ENCODE measurements at regions not wholly inside any gene's neighbourhood (a gene's known extent, or its start where the extent isn't known, plus 50 kb on each side); places are given as distances from the start of the nearest gene placed in this dataset.
"Not testable (repeated sequence)": the region's sequence is repeated elsewhere in the genome, so short reads cannot be mapped to it uniquely, and the experiment has no call there.

DNA sequence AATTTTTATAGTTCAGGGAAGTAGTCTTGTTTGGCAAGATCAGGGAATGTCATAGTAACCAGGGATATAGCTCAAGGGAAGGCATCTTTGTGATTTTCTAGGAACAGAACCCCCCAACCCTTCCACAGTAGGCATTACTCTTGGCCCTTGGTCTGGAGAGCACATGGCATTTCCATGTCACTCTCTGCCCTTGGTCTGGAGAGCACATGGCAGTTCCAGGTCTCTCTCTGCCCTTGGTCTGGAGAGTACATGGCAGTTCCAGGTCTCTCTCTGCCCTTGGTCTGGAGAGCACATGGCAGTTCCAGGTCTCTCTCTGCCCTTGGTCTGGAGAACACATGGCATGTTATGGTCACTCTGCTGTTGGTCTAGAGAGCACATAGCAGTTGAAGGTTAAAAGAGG is 297.2 kb upstream of the STEAP1 start:
- H3K4me1 ChIP-seq (ENCODE audit: control extremely low read depth in 1 of 4, control insufficient read depth in 4 of 4, insufficient read depth in 4 of 4, low read length in 3 of 4); H3K36me3 ChIP-seq (ENCODE audit: control insufficient read depth in 4 of 4, insufficient read depth in 4 of 4, low read length in 3 of 4); POLR2A ChIA-PET; DNase-seq; CTCF ChIA-PET; H3K9me3 ChIP-seq (ENCODE audit: control extremely low read depth in 1 of 5, control insufficient read depth in 4 of 5, insufficient read depth in 2 of 5, low read depth in 1 of 5, low read length in 4 of 5); H3K27me3 ChIP-seq (replicated peaks in 2 of 5; ENCODE audit: control insufficient read depth in 4 of 5, insufficient read depth in 5 of 5, low read length in 4 of 5); H3K4me3 ChIP-seq (ENCODE audit: control insufficient read depth in 1 of 7, extremely low read depth in 1 of 7, insufficient read depth in 4 of 7, low read depth in 2 of 7, low read length in 6 of 7); H3K27ac ChIP-seq (ENCODE audit: insufficient read depth in 1 of 2, low read depth in 1 of 2, low read length in 2 of 2, poor library complexity in 1 of 2, severe bottlenecking in 2 of 2): not testable (repeated sequence)

DNA sequence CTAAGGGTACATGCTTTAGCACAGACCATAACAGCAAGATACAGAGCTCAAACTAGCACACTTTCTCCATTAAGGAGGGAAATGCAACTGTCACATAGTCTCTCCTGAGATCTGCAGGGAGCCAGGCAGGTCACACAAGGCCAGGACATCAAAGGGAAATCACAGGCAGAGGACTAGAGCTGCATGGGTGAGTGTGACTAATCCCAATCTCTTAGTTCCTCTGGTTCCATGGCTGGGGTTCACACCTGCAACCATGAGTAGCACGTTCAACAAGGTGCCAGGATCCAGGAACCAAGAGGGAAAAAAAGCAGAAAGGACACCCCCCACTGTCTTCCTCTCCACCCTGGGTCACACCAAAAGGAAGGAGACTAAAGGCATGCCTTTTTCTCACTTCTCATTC is 296.5 kb upstream of the STEAP1 start:
- H3K27me3 ChIP-seq (replicated peaks in 2 of 5; ENCODE audit: control insufficient read depth in 4 of 5, insufficient read depth in 5 of 5, low read length in 4 of 5), result no peaks in the 10 kb centered on the region
- no CpG with 5 or more reads among the region's 1 CpG for WGBS (ENCODE audit: insufficient coverage)
- no peak overlapping the region for H3K4me3 ChIP-seq (ENCODE audit: control insufficient read depth in 1 of 7, extremely low read depth in 1 of 7, insufficient read depth in 4 of 7, low read depth in 2 of 7, low read length in 6 of 7)
- no peak for DNase-seq
- no peaks in the 10 kb centered on the region for H3K4me1 ChIP-seq (ENCODE audit: control extremely low read depth in 1 of 4, control insufficient read depth in 4 of 4, insufficient read depth in 4 of 4, low read length in 3 of 4)
- no peaks in the 10 kb centered on the region for H3K36me3 ChIP-seq (ENCODE audit: control insufficient read depth in 4 of 4, insufficient read depth in 4 of 4, low read length in 3 of 4)
- H3K27ac ChIP-seq (ENCODE audit: insufficient read depth in 1 of 2, low read depth in 1 of 2, low read length in 2 of 2, poor library complexity in 1 of 2, severe bottlenecking in 2 of 2), result no peak overlapping the region
- ChIA-PET CTCF (no interaction called here), POLR2A (no interaction called here)
- H3K9me3 ChIP-seq (ENCODE audit: control extremely low read depth in 1 of 5, control insufficient read depth in 4 of 5, insufficient read depth in 2 of 5, low read depth in 1 of 5, low read length in 4 of 5), result peaks cover 0 to 10% (median 3%) of the 10 kb centered on the region in 5 experiments

DNA sequence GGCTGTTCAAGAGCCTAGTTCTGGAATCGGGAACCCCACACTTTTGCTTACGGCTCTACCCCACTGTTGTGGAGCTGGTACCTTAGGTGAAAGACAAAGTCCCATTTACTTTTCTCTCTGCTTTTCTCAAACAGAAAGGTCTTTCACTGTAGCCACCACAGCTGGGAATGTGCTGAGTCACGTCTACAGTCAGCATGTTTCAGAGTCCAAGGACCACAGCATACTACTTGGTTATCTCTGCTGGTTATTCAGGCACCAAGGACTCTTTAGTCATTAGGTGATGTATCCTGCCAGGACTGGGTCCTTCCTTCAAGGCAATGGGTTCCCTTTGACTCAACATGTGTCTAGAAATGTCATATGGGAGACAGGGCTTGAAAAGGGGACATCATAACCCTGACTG is 266.8 kb upstream of the STEAP1 start:
- ChIA-PET POLR2A (no interaction called here), CTCF (no interaction called here)
- no peaks in the 10 kb centered on the region for H3K4me1 ChIP-seq (ENCODE audit: control extremely low read depth in 1 of 4, control insufficient read depth in 4 of 4, insufficient read depth in 4 of 4, low read length in 3 of 4)
- DNase-seq, result no peak
- H3K27me3 ChIP-seq (replicated peaks in 2 of 5; ENCODE audit: control insufficient read depth in 4 of 5, insufficient read depth in 5 of 5, low read length in 4 of 5), result no peaks in the 10 kb centered on the region
- no peaks in the 10 kb centered on the region for H3K9me3 ChIP-seq (ENCODE audit: control extremely low read depth in 1 of 5, control insufficient read depth in 4 of 5, insufficient read depth in 2 of 5, low read depth in 1 of 5, low read length in 4 of 5)
- H3K4me3 ChIP-seq (ENCODE audit: control insufficient read depth in 1 of 7, extremely low read depth in 1 of 7, insufficient read depth in 4 of 7, low read depth in 2 of 7, low read length in 6 of 7), result no peak overlapping the region
- H3K27ac ChIP-seq (ENCODE audit: insufficient read depth in 1 of 2, low read depth in 1 of 2, low read length in 2 of 2, poor library complexity in 1 of 2, severe bottlenecking in 2 of 2), result no peak overlapping the region
- no peaks in the 10 kb centered on the region for H3K36me3 ChIP-seq (ENCODE audit: control insufficient read depth in 4 of 4, insufficient read depth in 4 of 4, low read length in 3 of 4)
- WGBS (ENCODE audit: insufficient coverage), result 86% methylated on average over 2 of the region's 3 CpGs

DNA sequence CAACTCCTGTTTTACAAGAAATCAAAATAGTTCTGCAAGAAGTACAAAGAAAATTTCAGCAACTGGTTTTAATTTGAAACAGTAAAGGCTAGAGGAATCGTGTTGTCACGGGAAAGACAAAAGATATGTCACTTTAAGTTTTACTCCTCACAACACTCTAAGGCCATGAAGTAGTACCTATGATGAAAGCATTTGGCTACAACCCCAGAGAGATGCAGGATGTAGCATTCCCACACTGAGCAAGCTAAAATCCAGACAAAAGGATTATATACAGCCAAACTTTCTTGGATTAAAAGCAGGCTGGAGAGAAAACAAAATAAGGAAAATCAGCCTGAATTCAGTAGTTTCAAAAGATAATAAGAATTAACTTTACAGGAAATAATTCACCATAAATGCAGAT is 245.5 kb upstream of the STEAP1 start:
- Histone ChIP-seq H3K27ac (ENCODE audit: insufficient read depth in 1 of 2, low read depth in 1 of 2, low read length in 2 of 2, poor library complexity in 1 of 2, severe bottlenecking in 2 of 2) (no peak overlapping the region), H3K4me3 (ENCODE audit: control insufficient read depth in 1 of 7, extremely low read depth in 1 of 7, insufficient read depth in 4 of 7, low read depth in 2 of 7, low read length in 6 of 7) (no peak overlapping the region), H3K4me1 (ENCODE audit: control extremely low read depth in 1 of 4, control insufficient read depth in 4 of 4, insufficient read depth in 4 of 4, low read length in 3 of 4) (no peaks in the 10 kb centered on the region), H3K36me3 (ENCODE audit: control insufficient read depth in 4 of 4, insufficient read depth in 4 of 4, low read length in 3 of 4) (no peaks in the 10 kb centered on the region), H3K27me3 (replicated peaks in 2 of 5; ENCODE audit: control insufficient read depth in 4 of 5, insufficient read depth in 5 of 5, low read length in 4 of 5) (no peaks in the 10 kb centered on the region), H3K9me3 (ENCODE audit: control extremely low read depth in 1 of 5, control insufficient read depth in 4 of 5, insufficient read depth in 2 of 5, low read depth in 1 of 5, low read length in 4 of 5) (no peaks in the 10 kb centered on the region)
- DNase-seq, result no peak
- ChIA-PET POLR2A (no interaction called here), CTCF (no interaction called here)
- no CpG with 5 or more reads among the region's 2 CpGs for WGBS (ENCODE audit: insufficient coverage)

DNA sequence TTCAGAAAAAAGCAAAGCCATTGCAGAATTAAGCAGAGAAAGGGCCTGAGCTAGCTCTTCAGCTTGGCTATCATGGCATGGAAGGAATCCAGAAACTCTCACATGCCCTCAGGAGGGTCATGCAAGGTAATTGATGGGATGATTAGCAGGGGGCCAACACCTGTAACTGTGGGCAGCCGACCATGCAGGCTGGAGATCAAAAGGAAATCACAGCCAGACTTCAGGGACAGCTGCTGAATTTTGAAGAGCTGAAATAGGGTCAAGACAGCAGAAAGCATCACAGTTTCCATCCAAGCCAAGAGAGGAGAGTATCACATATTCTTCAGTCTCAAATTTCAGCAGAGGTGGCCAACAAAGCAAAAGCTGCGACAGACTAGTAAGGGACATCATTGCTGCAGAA is 239.6 kb upstream of the STEAP1 start:
- H3K27ac ChIP-seq (ENCODE audit: insufficient read depth in 1 of 2, low read depth in 1 of 2, low read length in 2 of 2, poor library complexity in 1 of 2, severe bottlenecking in 2 of 2), result no peak overlapping the region
- no peak overlapping the region for H3K4me3 ChIP-seq (ENCODE audit: control insufficient read depth in 1 of 7, extremely low read depth in 1 of 7, insufficient read depth in 4 of 7, low read depth in 2 of 7, low read length in 6 of 7)
- H3K4me1 ChIP-seq (ENCODE audit: control extremely low read depth in 1 of 4, control insufficient read depth in 4 of 4, insufficient read depth in 4 of 4, low read length in 3 of 4), result no peaks in the 10 kb centered on the region
- ChIA-PET POLR2A (no interaction called here), CTCF (no interaction called here)
- DNase-seq, result no peak
- H3K27me3 ChIP-seq (replicated peaks in 2 of 5; ENCODE audit: control insufficient read depth in 4 of 5, insufficient read depth in 5 of 5, low read length in 4 of 5), result no peaks in the 10 kb centered on the region
- no peaks in the 10 kb centered on the region for H3K9me3 ChIP-seq (ENCODE audit: control extremely low read depth in 1 of 5, control insufficient read depth in 4 of 5, insufficient read depth in 2 of 5, low read depth in 1 of 5, low read length in 4 of 5)
- H3K36me3 ChIP-seq (ENCODE audit: control insufficient read depth in 4 of 4, insufficient read depth in 4 of 4, low read length in 3 of 4), result no peaks in the 10 kb centered on the region
- WGBS (ENCODE audit: insufficient coverage), result 56% methylated on average over 1 of the region's 2 CpGs

DNA sequence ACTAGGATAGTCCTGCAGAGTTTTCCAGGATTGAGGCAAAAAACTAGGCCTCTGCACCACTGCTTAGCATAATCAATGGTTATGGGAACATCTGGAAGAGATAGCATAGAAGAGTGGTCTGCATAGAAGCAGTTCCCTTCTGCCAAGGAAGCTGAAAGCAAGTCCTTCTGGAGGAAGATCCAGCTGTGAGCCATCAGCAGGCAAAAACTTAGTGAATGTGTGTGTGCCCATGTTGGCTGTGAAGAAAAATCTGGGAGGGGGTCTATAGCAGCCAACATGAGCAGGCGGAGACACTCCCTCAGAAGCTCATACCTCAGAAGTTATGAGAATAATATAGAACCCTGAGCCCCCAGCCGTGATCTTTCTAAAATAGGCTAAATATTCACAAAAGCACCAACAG is 228.1 kb upstream of the STEAP1 start:
- Histone ChIP-seq H3K27me3 (replicated peaks in 2 of 5; ENCODE audit: control insufficient read depth in 4 of 5, insufficient read depth in 5 of 5, low read length in 4 of 5) (no peaks in the 10 kb centered on the region), H3K9me3 (ENCODE audit: control extremely low read depth in 1 of 5, control insufficient read depth in 4 of 5, insufficient read depth in 2 of 5, low read depth in 1 of 5, low read length in 4 of 5) (no peaks in the 10 kb centered on the region), H3K36me3 (ENCODE audit: control insufficient read depth in 4 of 4, insufficient read depth in 4 of 4, low read length in 3 of 4) (no peaks in the 10 kb centered on the region), H3K4me1 (ENCODE audit: control extremely low read depth in 1 of 4, control insufficient read depth in 4 of 4, insufficient read depth in 4 of 4, low read length in 3 of 4) (no peaks in the 10 kb centered on the region), H3K27ac (ENCODE audit: insufficient read depth in 1 of 2, low read depth in 1 of 2, low read length in 2 of 2, poor library complexity in 1 of 2, severe bottlenecking in 2 of 2) (no peak overlapping the region), H3K4me3 (ENCODE audit: control insufficient read depth in 1 of 7, extremely low read depth in 1 of 7, insufficient read depth in 4 of 7, low read depth in 2 of 7, low read length in 6 of 7) (no peak overlapping the region)
- ChIA-PET CTCF (no interaction called here), POLR2A (no interaction called here)
- WGBS (ENCODE audit: insufficient coverage), result 50% methylated on average over 1 of the region's 2 CpGs
- DNase-seq, result no peak

DNA sequence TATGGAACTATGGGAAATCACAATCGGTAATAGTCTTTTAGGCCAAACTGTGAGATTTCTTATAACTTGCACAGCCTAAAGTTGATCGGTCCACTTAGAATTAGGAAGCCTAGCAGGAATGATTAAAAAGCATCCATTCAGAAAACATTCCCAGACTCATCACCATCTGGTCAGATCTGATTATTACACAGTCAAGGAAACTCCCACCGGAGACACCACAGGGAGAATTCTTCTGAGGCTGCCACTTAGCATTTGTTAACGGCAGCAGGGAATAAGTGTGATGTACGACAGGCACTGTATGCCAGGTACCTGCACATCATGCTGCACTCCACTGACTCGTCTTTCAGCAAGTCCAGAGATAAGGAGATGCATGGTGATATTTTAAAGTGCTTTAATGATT is 227.6 kb upstream of the STEAP1 start:
- no peaks in the 10 kb centered on the region for H3K9me3 ChIP-seq (ENCODE audit: control extremely low read depth in 1 of 5, control insufficient read depth in 4 of 5, insufficient read depth in 2 of 5, low read depth in 1 of 5, low read length in 4 of 5)
- DNase-seq, result no peak
- ChIA-PET CTCF (no interaction called here), POLR2A (no interaction called here)
- H3K4me1 ChIP-seq (ENCODE audit: control extremely low read depth in 1 of 4, control insufficient read depth in 4 of 4, insufficient read depth in 4 of 4, low read length in 3 of 4), result no peaks in the 10 kb centered on the region
- H3K36me3 ChIP-seq (ENCODE audit: control insufficient read depth in 4 of 4, insufficient read depth in 4 of 4, low read length in 3 of 4), result no peaks in the 10 kb centered on the region
- H3K27me3 ChIP-seq (replicated peaks in 2 of 5; ENCODE audit: control insufficient read depth in 4 of 5, insufficient read depth in 5 of 5, low read length in 4 of 5), result no peaks in the 10 kb centered on the region
- no peak overlapping the region for H3K4me3 ChIP-seq (ENCODE audit: control insufficient read depth in 1 of 7, extremely low read depth in 1 of 7, insufficient read depth in 4 of 7, low read depth in 2 of 7, low read length in 6 of 7)
- WGBS (ENCODE audit: insufficient coverage), result 86% methylated on average over 4 of the region's 6 CpGs
- no peak overlapping the region for H3K27ac ChIP-seq (ENCODE audit: insufficient read depth in 1 of 2, low read depth in 1 of 2, low read length in 2 of 2, poor library complexity in 1 of 2, severe bottlenecking in 2 of 2)

DNA sequence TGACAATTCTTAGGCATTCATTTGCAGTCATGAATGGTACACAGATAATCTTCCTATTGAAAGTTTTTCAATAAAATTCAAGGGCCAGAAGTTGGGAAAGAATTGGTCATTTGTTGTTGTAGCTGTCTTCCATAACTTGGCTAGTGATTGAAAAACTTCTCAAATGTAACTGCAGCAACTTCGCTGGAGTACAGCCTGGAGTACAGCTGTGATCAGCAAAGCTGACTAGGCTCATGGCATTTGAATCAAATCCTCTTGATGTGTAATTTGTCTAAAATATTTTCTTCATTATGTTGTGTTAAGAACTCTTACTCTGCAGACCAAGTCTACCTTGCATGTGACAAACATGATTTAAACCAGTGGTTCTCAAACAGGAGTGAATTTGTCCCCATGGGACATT is 226.5 kb upstream of the STEAP1 start:
- no peaks in the 10 kb centered on the region for H3K9me3 ChIP-seq (ENCODE audit: control extremely low read depth in 1 of 5, control insufficient read depth in 4 of 5, insufficient read depth in 2 of 5, low read depth in 1 of 5, low read length in 4 of 5)
- no peak for DNase-seq
- ChIA-PET CTCF (no interaction called here), POLR2A (no interaction called here)
- no peaks in the 10 kb centered on the region for H3K36me3 ChIP-seq (ENCODE audit: control insufficient read depth in 4 of 4, insufficient read depth in 4 of 4, low read length in 3 of 4)
- H3K4me3 ChIP-seq (ENCODE audit: control insufficient read depth in 1 of 7, extremely low read depth in 1 of 7, insufficient read depth in 4 of 7, low read depth in 2 of 7, low read length in 6 of 7), result no peak overlapping the region
- H3K4me1 ChIP-seq (ENCODE audit: control extremely low read depth in 1 of 4, control insufficient read depth in 4 of 4, insufficient read depth in 4 of 4, low read length in 3 of 4), result no peaks in the 10 kb centered on the region
- no CpG with 5 or more reads among the region's 1 CpG for WGBS (ENCODE audit: insufficient coverage)
- no peaks in the 10 kb centered on the region for H3K27me3 ChIP-seq (replicated peaks in 2 of 5; ENCODE audit: control insufficient read depth in 4 of 5, insufficient read depth in 5 of 5, low read length in 4 of 5)
- H3K27ac ChIP-seq (ENCODE audit: insufficient read depth in 1 of 2, low read depth in 1 of 2, low read length in 2 of 2, poor library complexity in 1 of 2, severe bottlenecking in 2 of 2), result no peak overlapping the region
